HFF-Myc (cell line): ENCODE measurements at regions not wholly inside any gene's neighbourhood (a gene's known extent, or its start where the extent isn't known, plus 50 kb on each side); places are given as distances from the start of the nearest gene placed in this dataset.

Source experiments
- DNase-seq: peaks from one replicate; pipeline ENCODE4 v3.0.0-alpha.2; 2011; ENCODE audit warnings: low read depth; ENCODE audit errors: extremely low read depth
- H3K4me3 ChIP-seq: replicated peaks from 2 replicates; pipeline ENCODE4 v1.5.1; 2011; ENCODE audit warnings: low read depth, mild to moderate bottlenecking, control low read depth, low read length
- TF ChIP-seq, protein P1 (sequence below): IDR thresholded peaks from 2 replicates; pipeline ENCODE4 v1.5.1; 2012; ENCODE audit warnings: mild to moderate bottlenecking, low read depth, low read length, control low read depth; ENCODE audit errors: missing control alignments

DNA sequence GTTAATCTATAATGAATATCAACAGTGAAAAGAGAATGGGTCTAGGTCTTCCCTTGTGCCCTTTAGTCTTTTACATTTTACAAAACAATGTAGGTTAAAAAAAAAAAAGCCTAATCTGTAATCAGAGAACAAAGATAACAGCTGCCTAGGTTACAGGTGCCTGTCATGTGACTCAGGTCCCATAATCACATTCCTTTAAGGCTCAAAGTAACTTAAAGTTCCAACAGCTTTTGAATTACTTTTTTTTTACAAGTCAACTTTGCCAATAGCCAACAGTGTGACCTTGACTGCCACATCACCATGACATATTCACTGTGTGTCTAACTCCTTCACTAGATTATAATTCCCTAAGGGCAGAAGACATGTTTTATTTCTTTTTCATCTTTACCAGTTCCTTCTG lies 237.0 kb upstream of the API5 start:
- TF ChIP-seq, protein P1, sequence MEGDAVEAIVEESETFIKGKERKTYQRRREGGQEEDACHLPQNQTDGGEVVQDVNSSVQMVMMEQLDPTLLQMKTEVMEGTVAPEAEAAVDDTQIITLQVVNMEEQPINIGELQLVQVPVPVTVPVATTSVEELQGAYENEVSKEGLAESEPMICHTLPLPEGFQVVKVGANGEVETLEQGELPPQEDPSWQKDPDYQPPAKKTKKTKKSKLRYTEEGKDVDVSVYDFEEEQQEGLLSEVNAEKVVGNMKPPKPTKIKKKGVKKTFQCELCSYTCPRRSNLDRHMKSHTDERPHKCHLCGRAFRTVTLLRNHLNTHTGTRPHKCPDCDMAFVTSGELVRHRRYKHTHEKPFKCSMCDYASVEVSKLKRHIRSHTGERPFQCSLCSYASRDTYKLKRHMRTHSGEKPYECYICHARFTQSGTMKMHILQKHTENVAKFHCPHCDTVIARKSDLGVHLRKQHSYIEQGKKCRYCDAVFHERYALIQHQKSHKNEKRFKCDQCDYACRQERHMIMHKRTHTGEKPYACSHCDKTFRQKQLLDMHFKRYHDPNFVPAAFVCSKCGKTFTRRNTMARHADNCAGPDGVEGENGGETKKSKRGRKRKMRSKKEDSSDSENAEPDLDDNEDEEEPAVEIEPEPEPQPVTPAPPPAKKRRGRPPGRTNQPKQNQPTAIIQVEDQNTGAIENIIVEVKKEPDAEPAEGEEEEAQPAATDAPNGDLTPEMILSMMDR = no peak
- no peak overlapping the region for H3K4me3 ChIP-seq
- DNase-seq = no peak

DNA sequence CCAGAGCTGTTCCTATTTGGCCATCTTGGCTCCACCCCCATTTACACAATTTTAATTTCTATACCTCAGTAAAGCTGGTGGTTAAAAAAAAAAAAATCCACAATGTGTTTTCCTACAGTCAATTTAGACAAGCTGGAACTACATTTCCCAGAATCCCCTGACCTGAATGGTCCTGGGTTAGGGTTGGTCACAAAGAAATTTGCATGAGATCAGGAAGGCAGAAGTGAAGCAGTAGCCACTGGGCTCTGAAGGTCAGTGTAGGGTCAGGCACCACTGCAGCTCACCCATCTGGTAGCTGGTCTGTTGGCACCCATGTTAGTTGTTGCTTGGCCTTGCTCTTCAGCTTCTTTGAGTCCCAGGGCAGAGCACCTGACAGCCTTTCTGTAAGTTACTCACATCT lies 210.7 kb upstream of the API5 start:
- TF ChIP-seq, protein P1 = no peak
- DNase-seq = no peak
- no peak overlapping the region for H3K4me3 ChIP-seq

DNA sequence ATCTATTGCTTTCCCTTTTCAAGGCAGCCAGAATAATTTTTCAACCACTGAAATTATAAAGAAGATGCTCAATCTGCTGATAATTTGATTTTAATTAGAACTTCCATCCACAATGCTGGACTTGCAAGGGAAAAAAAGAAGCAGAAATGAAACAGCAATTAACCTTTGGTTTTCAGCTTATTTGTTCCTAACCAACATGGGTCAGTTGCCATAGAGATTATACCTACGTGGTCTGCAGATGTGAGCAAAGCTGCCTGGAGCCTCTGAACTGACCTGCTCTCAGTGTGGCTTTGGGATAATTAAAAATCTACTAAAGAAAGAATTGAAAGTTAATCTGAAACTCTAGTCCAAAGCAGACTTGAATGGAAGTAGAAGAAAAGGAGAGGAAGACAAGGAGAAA lies 195.7 kb upstream of the API5 start:
- no peak overlapping the region for H3K4me3 ChIP-seq
- TF ChIP-seq, protein P1 = no peak
- DNase-seq = no peak

DNA sequence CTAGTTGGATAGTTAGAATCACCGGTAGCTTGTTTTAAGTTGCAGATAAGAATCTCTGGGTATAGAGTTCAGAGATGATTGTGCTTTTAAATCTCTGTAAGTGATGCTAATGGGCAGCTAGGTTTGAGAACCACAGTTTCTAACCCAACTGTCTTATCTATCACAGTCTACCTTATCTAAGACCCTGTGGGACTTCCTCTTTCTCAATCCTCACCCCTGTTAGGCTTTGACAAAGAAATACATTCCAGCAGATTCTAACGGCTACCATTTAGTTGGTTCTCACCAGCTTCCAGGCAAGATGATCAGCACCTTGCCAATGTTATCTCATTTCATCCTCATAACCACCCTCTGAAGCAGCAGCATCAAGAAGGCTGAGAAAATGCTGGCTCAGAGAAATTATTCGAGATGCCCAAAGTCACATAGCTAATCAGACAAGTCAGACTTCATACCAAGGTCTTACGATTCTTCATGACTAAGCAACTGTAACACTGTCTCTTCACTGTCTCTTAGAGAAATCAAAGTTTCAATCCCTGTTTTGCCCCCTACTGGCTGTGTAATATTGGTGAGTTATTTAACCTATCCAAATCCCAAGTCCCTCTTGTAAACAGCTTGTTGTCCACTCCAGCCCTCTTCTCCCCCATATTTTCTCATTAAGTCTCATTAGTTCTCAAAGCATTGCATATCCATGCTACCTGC lies 192.4 kb upstream of the API5 start:
- TF ChIP-seq, protein P1 = no peak
- H3K4me3 ChIP-seq = no peak overlapping the region
- DNase-seq = no peak

DNA sequence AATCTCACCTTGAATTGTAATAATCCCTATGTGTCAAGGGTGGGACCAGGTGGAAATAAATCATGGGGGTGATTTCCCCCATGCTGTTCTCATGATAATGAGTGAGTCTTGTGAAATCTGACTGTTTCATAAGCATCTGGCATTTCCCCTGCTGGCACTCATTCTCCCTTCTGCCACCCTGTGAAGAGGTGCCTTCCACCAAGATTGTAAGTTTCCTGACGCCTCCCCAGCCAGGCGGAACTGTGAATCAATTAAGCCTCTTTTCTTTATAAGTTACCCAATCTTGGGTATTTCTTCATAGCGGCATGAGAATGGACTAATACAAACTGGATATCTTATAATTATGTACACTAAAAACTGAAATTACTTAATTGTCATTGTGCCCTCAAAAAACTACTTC lies 189.2 kb upstream of the API5 start:
- H3K4me3 ChIP-seq = no peak overlapping the region
- DNase-seq = no peak
- TF ChIP-seq, protein P1 = no peak

DNA sequence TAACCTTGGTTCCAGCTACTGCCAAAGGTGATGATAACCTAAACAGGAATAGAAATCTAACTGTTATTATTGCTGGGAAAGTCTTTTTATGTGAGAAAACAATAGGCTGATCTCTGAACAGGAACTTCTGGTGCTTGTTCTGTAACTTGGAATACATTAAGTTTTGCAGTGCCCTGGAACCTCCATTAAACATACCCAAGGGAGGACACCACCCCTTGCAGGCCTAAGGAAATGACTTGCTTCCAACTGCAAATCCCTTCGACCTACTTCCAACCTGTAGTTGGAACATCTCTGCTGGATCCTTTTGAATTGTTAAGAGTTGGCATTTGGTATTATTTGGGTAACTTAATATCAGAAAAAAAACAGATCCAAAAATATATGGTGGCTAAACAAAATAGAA lies 188.4 kb upstream of the API5 start:
- H3K4me3 ChIP-seq = no peak overlapping the region

More for the DNA sequence above, 188.4 kb upstream of the API5 start:
- DNase-seq = no peak
- TF ChIP-seq, protein P1 = no peak
